Neural cell (in vitro differentiated cells): ENCODE measurements at regions not wholly inside any gene's neighbourhood (a gene's known extent, or its start where the extent isn't known, plus 50 kb on each side); places are given as distances from the start of the nearest gene placed in this dataset.

Experiments
- H2AFZ ChIP-seq: fragments of 200-600, 300-800 bp; sonication (generic), shearing (Covaris generic); 2 replicates; pipeline ENCODE4 v1.6.0; 2014; ENCODE audit warnings: low read depth, mild to moderate bottlenecking, antibody characterized with exemption, low read length, moderate library complexity
- H3F3A ChIP-seq: fragments of 200-600 bp; shearing (Covaris generic); 2 replicates; pipeline ENCODE4 v1.6.1; 2016; ENCODE audit warnings: mild to moderate bottlenecking, moderate library complexity, mixed read lengths, antibody characterized with exemption, low read length; ENCODE audit not compliant: insufficient read depth, poor library complexity, severe bottlenecking
- H3K27ac ChIP-seq: fragments of 200-600, 300-800 bp; sonication (generic), shearing (Covaris generic); 2 replicates; pipeline ENCODE4 v1.5.1; 2014; ENCODE audit warnings: mild to moderate bottlenecking, low read length, moderate library complexity
- H3K27me3 ChIP-seq: fragments of 300-800, 200-600 bp; sonication (generic), shearing (Covaris generic); 2 replicates; pipeline ENCODE4 v1.6.0; 2014; ENCODE audit warnings: mild to moderate bottlenecking, low read depth, low read length, moderate library complexity; ENCODE audit not compliant: insufficient read depth
- H3K36me3 ChIP-seq: fragments of 300-800, 200-600 bp; sonication (generic), shearing (Covaris generic); 2 replicates; pipeline ENCODE4 v1.5.1; 2014; ENCODE audit warnings: mild to moderate bottlenecking, antibody characterized with exemption, low read length, moderate library complexity; ENCODE audit not compliant: insufficient read depth
- H3K4me2 ChIP-seq: fragments of 300-800, 200-600 bp; sonication (generic), shearing (Covaris generic); 2 replicates; pipeline ENCODE4 v1.6.0; 2014; ENCODE audit warnings: mild to moderate bottlenecking, low read length
- H3K4me3 ChIP-seq: fragments of 300-800, 200-600 bp; sonication (generic), shearing (Covaris generic); 2 replicates; pipeline ENCODE4 v1.5.1; 2014; ENCODE audit warnings: mild to moderate bottlenecking, low read length, moderate library complexity
- H3K79me2 ChIP-seq: fragments of 200-600 bp; shearing (Covaris generic); replicated peaks from 2 replicates; pipeline ENCODE4 v1.6.0; 2014; ENCODE audit warnings: mild to moderate bottlenecking, low read length, moderate library complexity; ENCODE audit not compliant: insufficient read depth
- H3K9ac ChIP-seq: fragments of 300-800, 200-600 bp; sonication (generic), shearing (Covaris generic); 2 replicates; pipeline ENCODE4 v1.6.1; 2016; ENCODE audit warnings: mild to moderate bottlenecking, low read length, mixed read lengths
- H3K9me2 ChIP-seq: fragments of 200-600 bp; shearing (Covaris generic); 2 replicates; pipeline ENCODE4 v1.6.1; 2016; ENCODE audit warnings: mild to moderate bottlenecking, low read length, mixed read lengths; ENCODE audit not compliant: insufficient read depth
- H3K9me3 ChIP-seq: fragments of 200-600, 300-800 bp; sonication (generic), shearing (Covaris generic); 2 replicates; pipeline ENCODE4 v1.6.1; 2016; ENCODE audit warnings: mild to moderate bottlenecking, mixed run types, low read length, moderate library complexity, mixed read lengths
- H4K20me1 ChIP-seq: fragments of 200-600 bp; shearing (Covaris generic); 2 replicates; pipeline ENCODE4 v1.6.1; 2016; ENCODE audit warnings: mild to moderate bottlenecking, mixed run types; ENCODE audit not compliant: insufficient read depth
- EP300 ChIP-seq: fragments of 450-650 bp; conservative IDR thresholded peaks from 2 replicates; pipeline ENCODE4 v1.6.1; 2014; ENCODE audit warnings: antibody characterized with exemption, mild to moderate bottlenecking, moderate library complexity; ENCODE audit not compliant: poor library complexity, severe bottlenecking
- EZH2 ChIP-seq: fragments of 200-600, 300-800 bp; shearing (Covaris generic), sonication (generic); IDR thresholded peaks from 2 replicates; pipeline ENCODE4 v1.6.1; 2014; ENCODE audit warnings: antibody characterized with exemption, low read length, borderline replicate concordance, mild to moderate bottlenecking; ENCODE audit not compliant: insufficient read depth, poor library complexity, severe bottlenecking
- MXI1 ChIP-seq: fragments of 450-650 bp; conservative IDR thresholded peaks from 2 replicates; pipeline ENCODE4 v1.6.1; 2014; ENCODE audit warnings: antibody characterized with exemption, mild to moderate bottlenecking; ENCODE audit not compliant: poor library complexity, severe bottlenecking
- POLR2AphosphoS5 ChIP-seq: IDR thresholded peaks from 2 replicates; pipeline ENCODE4 v1.6.1; 2012
- RAD21 ChIP-seq: fragments of 450-650 bp; conservative IDR thresholded peaks from 2 replicates; pipeline ENCODE4 v1.6.1; 2014; ENCODE audit warnings: antibody characterized with exemption, mild to moderate bottlenecking, moderate library complexity
- SMC3 ChIP-seq: fragments of 450-650 bp; conservative IDR thresholded peaks from 2 replicates; pipeline ENCODE4 v1.6.1; 2014; ENCODE audit warnings: antibody characterized with exemption, mild to moderate bottlenecking, moderate library complexity; ENCODE audit not compliant: poor library complexity
- TAF1 ChIP-seq: IDR thresholded peaks from 2 replicates; pipeline ENCODE4 v1.6.1; 2012; ENCODE audit warnings: low read depth
- TF ChIP-seq, protein P1 (sequence below): IDR thresholded peaks from 2 replicates; pipeline ENCODE4 v1.6.1; 2012; ENCODE audit warnings: borderline replicate concordance
- TF ChIP-seq, protein P2 (sequence below): fragments of 450-650 bp; IDR thresholded peaks from 2 replicates; pipeline ENCODE4 v1.5.1; 2014; ENCODE audit warnings: antibody characterized with exemption, mild to moderate bottlenecking, moderate library complexity; ENCODE audit not compliant: poor library complexity, severe bottlenecking

DNA sequence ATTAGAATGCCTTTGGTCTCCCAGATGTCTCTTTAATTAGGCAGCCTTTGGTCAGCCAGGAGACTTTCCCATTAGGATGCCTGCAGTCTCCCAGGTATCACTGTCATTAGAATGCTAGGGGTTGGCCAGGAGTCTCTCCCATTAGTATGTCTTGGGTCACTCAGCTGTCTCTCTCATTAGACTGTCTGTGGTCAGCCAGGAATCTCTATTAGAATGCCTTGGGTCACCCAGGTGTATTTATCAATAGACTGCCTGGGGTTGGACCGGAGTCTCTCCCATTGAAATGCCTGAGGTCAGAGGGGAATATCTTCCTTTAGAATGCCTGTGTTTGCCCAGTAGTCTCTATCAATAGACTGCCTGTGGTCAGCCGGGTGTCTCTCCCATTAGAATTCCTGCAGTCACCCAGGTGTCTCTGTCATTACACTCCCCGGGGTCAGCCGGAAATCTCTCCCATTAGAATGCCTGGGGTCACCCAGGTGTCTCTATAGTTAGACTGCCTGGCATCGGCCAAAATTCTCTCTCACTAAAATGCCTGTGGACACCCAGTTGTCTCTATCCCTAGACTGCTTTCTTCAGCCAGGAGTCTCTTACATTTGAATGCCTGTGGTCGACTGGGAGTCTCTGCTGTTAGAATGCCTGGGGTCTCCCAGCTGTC lies 1460.3 kb downstream of the UQCRFS1 start:
- TF ChIP-seq MXI1, result no peak
- TF ChIP-seq, protein P1, sequence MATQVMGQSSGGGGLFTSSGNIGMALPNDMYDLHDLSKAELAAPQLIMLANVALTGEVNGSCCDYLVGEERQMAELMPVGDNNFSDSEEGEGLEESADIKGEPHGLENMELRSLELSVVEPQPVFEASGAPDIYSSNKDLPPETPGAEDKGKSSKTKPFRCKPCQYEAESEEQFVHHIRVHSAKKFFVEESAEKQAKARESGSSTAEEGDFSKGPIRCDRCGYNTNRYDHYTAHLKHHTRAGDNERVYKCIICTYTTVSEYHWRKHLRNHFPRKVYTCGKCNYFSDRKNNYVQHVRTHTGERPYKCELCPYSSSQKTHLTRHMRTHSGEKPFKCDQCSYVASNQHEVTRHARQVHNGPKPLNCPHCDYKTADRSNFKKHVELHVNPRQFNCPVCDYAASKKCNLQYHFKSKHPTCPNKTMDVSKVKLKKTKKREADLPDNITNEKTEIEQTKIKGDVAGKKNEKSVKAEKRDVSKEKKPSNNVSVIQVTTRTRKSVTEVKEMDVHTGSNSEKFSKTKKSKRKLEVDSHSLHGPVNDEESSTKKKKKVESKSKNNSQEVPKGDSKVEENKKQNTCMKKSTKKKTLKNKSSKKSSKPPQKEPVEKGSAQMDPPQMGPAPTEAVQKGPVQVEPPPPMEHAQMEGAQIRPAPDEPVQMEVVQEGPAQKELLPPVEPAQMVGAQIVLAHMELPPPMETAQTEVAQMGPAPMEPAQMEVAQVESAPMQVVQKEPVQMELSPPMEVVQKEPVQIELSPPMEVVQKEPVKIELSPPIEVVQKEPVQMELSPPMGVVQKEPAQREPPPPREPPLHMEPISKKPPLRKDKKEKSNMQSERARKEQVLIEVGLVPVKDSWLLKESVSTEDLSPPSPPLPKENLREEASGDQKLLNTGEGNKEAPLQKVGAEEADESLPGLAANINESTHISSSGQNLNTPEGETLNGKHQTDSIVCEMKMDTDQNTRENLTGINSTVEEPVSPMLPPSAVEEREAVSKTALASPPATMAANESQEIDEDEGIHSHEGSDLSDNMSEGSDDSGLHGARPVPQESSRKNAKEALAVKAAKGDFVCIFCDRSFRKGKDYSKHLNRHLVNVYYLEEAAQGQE, result no peak
- no peak for TF ChIP-seq SMC3
- TF ChIP-seq EZH2, result no peak
- no peak for TF ChIP-seq TAF1
- TF ChIP-seq RAD21, result no peak
- TF ChIP-seq POLR2AphosphoS5, result no peak
- TF ChIP-seq, protein P2, sequence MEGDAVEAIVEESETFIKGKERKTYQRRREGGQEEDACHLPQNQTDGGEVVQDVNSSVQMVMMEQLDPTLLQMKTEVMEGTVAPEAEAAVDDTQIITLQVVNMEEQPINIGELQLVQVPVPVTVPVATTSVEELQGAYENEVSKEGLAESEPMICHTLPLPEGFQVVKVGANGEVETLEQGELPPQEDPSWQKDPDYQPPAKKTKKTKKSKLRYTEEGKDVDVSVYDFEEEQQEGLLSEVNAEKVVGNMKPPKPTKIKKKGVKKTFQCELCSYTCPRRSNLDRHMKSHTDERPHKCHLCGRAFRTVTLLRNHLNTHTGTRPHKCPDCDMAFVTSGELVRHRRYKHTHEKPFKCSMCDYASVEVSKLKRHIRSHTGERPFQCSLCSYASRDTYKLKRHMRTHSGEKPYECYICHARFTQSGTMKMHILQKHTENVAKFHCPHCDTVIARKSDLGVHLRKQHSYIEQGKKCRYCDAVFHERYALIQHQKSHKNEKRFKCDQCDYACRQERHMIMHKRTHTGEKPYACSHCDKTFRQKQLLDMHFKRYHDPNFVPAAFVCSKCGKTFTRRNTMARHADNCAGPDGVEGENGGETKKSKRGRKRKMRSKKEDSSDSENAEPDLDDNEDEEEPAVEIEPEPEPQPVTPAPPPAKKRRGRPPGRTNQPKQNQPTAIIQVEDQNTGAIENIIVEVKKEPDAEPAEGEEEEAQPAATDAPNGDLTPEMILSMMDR, result no peak
- no peak overlapping the region for H2AFZ ChIP-seq
- no peaks in the 10 kb centered on the region for H3K9me2 ChIP-seq
- no peaks in the 10 kb centered on the region for H4K20me1 ChIP-seq
- no peak overlapping the region for H3K4me2 ChIP-seq
- H3K4me3 ChIP-seq, result no peak overlapping the region
- no peak overlapping the region for H3K27ac ChIP-seq
- peaks cover 6% of the 10 kb centered on the region for H3K9me3 ChIP-seq
- H3K9ac ChIP-seq, result no peak overlapping the region
- no peaks in the 10 kb centered on the region for H3F3A ChIP-seq
- no peaks in the 10 kb centered on the region for H3K79me2 ChIP-seq
- no peaks in the 10 kb centered on the region for H3K36me3 ChIP-seq
- H3K27me3 ChIP-seq, result no peaks in the 10 kb centered on the region

DNA sequence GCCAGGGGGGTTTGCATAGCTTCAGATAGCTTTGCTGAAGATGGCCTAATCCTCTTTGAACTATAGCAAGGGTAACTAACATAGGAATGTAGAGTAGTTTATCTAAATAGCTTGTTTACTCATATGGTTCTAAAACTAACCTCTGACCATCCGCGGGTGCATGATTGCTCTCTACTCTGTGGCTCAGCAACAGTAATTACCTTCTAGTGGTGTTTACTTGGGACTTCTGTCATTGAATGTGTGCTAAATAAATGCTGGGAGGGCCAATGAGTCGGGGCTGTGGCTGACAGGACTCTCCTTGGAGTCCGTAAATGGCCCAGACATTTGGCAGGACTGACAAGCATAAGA lies 1461.9 kb downstream of the UQCRFS1 start:
- no peaks in the 10 kb centered on the region for H4K20me1 ChIP-seq
- no peaks in the 10 kb centered on the region for H3K27me3 ChIP-seq
- H3K9me2 ChIP-seq, result no peaks in the 10 kb centered on the region
- H3K9me3 ChIP-seq, result peaks cover 6% of the 10 kb centered on the region
- H3K79me2 ChIP-seq, result no peaks in the 10 kb centered on the region
- no peaks in the 10 kb centered on the region for H3K36me3 ChIP-seq
- no peaks in the 10 kb centered on the region for H3F3A ChIP-seq
- H3K9ac ChIP-seq, result no peak overlapping the region
- TF ChIP-seq EP300 (no peak), SMC3 (no peak), MXI1 (no peak), POLR2AphosphoS5 (no peak)
- no peak overlapping the region for H2AFZ ChIP-seq
- no peak overlapping the region for H3K4me2 ChIP-seq
- no peak overlapping the region for H3K27ac ChIP-seq
- no peak overlapping the region for H3K4me3 ChIP-seq
